Amniotic epithelial cell (primary cell): ENCODE measurements at regions not wholly inside any gene's neighbourhood (a gene's known extent, or its start where the extent isn't known, plus 50 kb on each side); places are given as distances from the start of the nearest gene placed in this dataset.
"Not testable (repeated sequence)": the region's sequence is repeated elsewhere in the genome, so short reads cannot be mapped to it uniquely, and the experiment has no call there.

ENCODE experiments used
- DNase-seq: peaks from one replicate; pipeline ENCODE4 v3.0.0-alpha.2; 2010; ENCODE audit warnings: low read depth

DNA sequence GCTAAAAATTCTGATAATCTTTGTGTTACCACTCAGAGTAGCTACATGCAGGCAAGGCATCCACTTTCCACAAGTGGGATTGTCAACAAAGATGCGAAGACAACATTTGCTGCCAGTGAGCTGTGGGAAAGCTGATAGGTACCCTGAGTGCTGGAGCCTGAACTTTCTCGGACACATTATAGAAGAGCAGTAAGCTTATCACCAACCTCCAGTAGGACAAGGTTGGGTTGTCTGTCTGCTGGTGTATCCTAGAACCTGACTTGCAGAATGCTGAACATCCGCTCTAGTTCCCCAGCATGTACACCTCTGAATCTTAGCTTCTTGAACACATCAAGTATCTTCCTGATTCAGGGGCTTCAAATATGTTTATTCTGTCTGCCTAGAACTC, 103.8 kb upstream of the PPM1H start:
- DNase-seq, result no peak

DNA sequence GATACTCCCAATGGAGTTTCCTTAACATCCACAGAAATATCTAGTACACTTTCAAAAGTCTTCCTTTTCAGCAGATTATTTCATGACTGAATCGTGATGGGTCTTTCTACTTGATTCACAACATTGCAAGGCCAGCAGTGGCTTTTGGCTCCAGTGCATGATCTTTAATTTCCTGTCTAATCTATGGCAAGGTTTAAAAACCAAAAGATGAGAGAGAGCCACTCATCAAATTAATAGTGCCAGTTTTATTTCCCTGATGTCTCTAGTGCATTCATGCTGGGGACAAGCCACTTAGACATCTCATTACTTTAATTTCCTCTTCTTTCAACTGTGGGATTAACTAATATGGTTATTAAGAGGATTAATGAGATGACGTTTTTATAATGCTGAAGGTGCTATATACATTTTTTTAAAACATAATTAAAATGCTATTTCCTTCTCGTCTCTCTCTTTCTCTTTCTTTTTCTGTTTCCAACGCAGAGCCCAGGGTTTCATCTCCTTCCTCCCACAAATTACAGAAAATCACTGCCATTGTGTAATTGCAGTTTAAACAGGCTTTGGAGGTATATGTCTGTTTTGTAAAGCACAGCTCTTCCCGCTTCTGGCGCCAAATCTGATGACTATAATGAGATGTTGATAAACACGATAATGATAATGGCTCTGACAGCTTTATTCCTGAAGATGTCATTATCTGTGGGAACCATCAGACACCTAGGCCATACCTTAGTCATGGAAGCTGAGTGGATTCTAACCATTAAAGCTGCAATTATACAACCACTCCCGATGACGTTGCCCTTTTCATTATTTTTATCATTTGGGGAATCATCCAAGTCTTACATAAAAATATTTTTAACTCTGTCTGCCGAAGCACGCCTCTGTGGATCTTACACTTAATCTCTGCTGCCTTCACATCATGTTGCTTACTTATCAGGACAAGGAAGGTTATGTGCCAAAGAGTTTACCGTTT, 103.1 kb upstream of the PPM1H start:
- no peak for DNase-seq

DNA sequence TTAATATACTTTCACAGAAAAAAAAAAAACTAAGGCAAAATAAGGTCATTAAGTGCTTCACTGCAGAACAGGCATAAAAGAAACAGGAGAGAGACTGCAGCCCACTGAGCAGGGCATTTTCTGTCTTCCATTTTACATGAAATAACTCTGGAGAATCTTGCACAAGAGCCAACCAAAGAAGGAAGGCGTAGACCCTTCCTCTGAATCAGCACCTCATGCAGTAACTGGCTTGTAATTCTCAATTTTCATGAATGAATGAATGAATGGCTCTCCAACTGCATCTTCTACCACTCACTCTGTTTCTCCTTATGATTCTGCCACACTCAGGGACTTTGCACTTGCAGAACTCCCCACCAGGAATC, 102.0 kb upstream of the PPM1H start:
- no peak for DNase-seq

DNA sequence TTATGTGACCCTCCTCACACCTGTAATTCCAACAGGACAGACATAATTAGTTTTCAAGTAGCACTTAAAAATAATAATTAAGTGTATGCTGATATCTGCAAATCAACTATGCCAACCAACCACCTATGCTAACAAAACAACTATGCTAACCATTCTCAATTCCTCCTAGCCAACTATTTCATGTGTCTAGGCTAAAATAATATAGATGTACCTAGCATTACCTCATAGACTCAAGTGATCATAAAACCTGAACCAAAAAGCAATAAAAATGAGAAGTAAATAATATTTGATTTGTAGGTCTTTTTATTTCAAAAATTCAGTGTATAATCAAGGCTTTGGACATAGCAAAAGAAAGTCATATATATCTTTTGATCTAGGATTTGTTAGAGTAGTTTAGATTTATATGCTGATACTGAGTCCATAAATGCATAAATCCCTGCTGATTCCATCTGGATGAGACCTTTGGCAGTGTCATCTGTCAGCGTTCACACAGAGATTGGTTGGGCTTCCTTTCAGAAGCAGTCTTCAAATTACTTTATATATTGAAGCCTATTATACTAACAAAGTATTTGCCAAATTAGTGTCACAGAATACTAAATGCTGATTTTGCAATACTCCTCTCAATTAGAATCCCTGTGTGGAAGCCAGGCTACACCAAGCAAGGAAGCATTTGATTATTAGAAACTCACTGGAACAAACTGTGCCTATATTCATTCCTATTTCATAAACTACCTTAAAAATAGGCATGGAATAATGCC, 101.4 kb upstream of the PPM1H start:
- no peak for DNase-seq

DNA sequence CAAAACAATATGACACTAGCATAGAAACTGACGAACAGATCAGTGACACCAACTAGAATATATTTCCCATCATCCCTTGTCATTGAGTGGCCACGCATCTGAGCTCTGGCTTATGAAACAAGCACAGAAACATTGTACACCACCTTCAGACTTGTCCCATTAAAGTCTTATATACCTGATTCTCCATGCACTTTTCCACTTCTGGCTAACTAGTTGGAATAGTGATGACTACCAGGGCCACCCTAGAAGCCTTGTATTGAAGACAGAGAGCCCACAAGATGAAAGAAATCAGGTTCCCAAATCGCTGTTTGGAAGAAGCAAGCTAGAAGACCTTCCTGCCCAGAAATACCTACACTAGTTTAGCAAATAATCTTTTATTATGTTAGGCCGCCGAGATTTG, 99.7 kb upstream of the PPM1H start:
- no peak for DNase-seq

DNA sequence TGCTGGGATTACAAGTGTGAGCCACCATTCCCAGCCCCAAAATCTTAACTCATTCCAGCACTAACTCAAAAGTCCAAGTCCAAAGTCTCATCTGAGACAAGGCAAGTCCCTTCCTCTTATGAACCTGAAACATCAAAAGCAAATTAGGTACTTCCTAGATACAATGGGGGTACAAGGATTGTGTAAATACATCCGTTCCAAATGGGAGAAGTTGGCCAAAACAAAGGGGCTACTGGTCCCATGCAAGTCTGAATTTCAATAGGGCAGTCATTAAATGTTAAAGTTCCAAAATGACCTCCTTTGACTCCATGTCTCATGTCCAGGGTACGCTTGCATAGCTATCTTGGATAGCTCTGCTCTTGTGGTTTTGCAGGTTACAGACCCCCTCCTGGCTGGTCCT, 94.7 kb upstream of the PPM1H start:
- no peak for DNase-seq

DNA sequence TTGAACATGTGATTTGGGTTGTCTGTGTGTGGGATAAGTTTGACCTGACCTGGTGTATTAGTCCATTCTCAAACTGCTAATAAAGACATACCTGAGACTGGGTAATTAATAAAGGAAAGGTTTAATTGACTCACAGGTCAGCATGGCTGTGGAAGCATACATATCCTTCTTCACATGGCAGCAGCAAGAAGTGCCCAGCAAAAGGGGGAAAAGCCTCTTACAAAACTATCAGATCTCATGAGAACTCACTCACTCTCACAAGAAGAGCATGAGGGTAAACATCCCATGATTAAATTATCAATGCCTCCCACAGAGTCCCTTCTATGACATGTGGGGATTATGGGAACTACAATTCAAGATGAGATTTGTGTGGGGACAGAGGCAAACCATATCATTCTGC, 94.0 kb upstream of the PPM1H start:
- no peak for DNase-seq

DNA sequence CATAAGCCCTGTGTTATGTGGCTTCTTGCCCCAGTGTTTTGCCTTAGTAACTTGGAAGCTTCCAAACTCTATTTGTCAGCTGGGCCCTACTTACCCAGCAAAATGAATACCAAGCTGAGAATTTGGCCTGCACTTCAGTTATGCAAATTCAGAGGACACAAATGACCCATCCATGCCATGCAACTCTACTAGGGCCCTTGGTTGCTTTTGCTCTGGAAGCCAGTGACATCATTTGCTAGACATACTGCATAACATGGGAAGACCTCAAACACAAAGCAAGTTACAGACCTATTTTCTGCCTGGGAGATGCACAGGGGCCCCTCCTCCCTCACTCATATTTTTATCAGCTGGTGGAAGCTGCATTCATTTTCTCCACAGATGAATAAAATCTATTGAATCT, 90.2 kb upstream of the PPM1H start:
- no peak for DNase-seq

DNA sequence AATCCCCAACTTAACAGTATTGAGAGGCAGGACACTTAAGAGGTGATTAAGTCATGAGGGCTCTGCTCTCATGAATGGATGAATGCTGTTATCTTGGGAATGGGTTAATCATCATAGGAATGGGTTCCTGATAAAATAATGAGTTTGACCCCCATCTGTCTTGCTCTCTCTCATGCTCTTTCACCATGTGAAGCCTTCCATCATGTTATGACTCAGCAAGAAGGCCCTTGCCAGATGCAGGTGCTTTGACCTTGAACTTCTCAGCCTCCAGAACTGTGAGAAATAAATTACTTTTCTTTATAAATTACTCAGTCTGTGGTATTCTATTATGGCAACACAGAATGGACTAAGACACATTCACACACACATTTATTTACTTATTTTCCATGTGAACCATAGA, 89.0 kb upstream of the PPM1H start:
- peak; percentile 51 for DNase-seq

DNA sequence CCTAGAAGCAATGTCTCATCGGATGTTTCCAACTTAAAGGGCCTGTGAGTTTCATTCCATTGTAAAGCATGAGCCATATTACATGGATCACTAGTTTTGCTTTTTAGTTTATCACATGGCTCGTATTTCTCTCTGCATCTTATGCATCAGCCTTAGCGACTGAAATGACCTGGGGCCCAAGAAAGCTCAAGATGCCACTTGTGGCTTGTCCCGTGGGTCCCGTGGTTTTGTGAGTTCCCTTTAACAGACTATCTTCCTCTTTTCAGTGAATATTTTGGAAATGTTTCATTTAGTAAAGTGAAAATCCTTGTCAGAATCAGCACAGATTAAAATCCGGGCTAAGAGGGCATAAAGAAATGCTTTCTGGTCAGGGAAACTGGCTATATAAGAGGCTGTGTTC, 86.2 kb upstream of the PPM1H start:
- DNase-seq, result no peak

DNA sequence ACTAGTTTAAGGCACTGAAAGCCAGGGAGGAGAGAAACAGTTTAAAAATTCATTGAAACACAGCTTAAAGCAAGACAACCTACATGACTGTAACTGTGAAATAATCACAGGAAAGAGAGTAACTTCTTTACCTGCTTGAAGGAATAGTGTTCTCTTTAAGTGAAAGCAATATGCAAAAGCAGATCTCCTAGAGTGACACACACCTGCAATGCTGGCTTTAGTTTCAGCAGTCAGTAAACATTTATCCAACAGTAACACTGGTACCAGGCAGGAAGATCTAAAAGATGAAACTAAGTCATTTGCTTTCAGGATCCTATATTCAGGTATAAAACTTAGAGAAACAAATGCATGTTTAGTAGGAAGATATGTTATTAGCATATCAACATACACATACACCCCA, 85.3 kb upstream of the PPM1H start:
- DNase-seq, result no peak

DNA sequence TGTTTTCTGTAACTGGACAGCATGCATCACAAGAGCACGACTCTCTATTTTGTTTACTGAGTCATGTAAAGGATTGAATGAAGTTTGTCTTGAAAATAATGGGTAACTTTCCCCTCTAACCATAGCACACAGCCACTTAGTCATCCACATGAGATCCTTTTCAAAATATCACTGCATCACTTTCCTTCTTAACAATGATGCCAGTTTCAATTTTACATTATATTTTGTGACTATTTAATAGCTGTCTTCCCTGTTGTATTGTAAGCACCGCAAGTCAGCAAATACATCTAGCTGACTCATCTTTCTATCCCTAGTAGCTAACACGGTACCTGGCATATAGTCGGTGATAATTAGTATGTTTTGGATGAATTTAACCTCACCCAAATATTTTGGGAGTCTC, 83.3 kb upstream of the PPM1H start:
- no peak for DNase-seq

DNA sequence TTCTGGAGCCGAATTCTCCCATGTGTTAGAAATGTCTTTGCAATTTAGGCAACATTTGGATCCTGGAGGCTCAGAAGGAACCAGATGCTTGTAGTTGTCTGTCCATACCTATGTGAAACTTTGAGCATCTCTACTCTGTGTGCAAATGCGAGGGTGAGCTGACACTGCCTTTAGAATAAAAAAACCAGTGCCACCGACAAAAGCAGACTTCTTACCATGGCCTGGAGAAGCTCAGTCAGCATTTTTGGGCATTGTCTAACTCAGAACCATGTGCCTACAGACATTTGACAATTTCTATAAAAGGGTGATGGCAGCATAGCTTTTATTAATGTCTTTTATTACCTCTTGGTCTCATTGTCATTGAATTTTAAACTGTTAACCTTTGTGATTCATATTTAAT, 78.4 kb upstream of the PPM1H start:
- no peak for DNase-seq

DNA sequence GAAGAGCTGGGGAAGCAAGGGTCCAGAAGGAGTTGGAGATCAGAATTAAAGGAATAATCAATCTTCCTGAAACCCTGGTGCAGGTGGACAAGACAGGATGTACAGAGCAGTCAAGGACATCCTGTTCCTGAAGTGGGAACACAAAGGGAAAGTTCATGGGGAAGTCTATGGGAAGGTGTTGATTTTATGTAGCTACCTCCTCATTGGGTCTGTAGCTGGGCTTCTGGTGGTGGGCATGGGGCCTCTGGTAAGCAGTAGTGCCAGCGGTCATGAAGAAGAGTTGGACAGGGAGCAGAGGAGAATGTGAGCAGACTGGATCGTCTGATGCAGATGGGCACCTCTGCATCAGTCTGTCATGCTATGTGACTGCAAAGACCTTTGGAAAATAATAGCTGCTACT, 75.7 kb upstream of the PPM1H start:
- no peak for DNase-seq

DNA sequence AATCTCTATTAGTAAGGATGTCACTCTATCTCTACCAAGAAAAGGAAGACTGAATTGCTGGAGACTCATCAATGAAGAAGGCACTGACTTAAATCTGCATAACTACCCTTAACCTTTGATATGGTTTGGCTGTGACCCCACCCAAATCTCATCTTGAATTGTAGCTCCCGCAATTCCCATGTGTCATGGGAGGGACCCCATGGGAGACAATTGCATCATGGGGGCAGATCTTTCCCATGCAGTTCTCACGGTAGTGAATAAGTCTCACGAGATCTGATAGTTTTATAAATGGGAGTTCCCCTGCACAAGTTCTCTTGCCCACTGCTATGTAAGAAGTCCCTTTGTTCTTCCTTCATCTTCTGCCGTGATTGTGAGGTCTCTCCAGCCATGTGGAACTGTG, 73.4 kb upstream of the PPM1H start:
- DNase-seq, result no peak

DNA sequence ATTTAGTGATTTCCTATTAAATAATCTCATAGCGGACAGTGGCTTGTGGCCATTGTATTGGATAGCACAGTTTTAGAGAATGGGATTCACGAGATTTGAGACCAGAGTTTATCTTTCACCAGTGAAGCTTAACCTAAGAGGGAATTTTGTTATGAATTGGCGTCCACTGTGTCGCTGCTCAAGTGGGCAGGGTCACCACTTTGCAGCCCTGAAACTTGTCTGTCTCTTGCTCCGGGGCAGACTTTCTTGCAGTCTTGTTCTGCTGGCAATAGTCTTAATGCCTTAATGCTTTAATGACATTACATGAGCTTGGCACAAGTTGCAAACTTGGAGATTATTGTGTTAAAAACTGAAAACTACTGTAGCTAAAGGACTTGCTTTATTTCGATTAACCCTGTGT, 72.8 kb upstream of the PPM1H start:
- no peak for DNase-seq

DNA sequence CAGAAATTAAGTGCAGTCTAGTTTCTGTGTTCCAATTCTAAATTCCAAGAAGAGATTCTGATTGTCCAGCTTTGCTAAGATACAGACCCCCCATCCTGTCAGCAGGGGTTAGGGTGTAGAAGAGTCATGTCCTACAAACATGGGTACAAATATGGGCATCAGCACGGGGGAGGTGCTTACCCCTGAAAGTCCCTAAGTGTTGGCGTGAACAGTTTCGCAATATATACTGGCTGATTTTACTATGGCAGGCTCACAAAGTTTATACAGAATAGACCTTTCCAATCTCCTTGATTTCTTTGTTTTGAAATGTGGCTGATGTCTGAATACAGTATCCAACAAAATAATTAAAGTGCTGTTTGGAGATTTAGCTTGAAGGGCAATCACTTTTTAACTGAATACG, 71.6 kb upstream of the PPM1H start:
- DNase-seq, result no peak

DNA sequence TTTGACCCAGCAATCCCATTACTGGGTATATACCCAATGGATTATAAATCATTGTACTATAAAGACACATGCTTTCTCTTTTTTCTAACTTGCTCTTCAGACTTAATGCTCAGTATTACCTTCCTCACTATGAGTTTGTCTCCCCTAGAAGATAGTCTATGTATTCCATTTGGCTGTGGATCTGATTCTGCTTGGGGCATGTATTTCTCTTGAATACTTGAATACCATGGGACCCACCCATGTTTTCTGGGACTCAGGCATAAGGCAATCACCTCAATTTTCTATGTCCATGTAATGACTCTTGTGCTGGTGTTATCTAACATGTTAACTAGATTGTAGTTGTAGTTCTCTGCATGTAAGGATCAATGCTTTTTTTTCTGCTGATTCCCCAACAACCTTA, 70.4 kb upstream of the PPM1H start:
- DNase-seq, result no peak

DNA sequence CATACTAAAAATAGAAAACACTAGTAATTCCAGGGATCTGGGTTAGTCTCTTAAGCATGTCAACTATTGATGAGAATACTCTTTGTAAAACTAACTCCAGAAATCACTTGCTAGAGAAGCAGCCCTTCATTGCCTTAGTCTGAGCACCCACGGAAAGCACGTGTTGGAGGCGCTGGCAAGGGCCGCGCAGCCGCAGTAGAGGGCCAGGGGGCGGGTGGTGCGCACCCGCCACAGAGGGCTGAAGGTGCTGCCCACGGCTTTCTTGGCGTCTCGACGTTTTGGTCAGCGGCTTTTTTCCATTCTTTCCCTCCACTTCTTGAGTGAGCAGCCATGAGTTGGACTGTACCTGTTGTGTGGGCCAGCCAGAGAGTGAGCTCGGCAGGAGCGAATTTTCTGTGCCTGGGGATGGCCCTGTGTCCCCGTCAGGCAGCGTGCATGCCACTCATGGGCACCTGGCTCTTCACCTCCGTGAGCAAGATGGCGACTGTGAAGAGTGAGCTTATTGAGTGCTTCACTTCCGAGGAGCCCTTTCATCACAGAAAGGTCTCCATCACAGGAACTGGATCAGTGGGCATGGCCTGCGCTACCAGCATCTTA, 68.4 kb upstream of the PPM1H start:
- no peak for DNase-seq

DNA sequence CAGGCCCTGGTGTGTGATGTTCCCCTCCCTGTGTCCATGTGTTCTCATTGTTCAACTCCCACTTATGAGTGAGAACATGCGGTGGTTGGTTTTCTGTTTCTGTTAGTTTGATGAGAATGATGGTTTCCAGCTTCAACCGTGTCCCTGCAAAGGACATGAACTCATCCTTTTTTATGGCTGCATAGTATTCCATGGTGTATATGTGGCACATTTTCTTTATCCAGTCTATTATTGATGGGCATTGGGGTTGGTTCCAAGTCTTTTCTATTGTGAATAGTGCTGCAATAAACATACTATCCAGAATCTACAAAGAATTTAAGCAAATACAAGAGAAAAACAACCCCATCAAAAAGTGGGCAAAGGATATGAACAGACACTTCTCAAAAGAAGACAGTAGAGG, 67.1 kb upstream of the PPM1H start:
- not testable (repeated sequence) for DNase-seq

DNA sequence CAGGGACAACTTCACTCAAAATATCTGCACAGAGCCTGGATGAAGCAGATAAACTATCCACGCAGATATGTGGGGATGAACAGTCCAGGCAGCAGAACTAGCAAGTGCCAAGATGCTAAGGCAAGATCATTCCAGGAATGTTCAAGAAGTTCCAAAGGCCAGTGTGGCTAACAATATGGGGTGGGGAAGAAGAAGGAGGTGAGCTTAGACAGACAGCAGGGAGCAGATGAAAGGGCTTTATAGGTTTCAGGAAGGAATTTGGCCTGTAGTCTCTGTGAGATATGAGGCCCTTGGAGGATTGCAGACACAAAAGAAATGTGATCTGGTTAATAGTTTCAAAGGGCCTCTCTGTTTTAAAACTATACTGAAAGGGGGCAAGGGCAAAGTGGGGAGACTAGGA, 63.5 kb upstream of the PPM1H start:
- no peak for DNase-seq

DNA sequence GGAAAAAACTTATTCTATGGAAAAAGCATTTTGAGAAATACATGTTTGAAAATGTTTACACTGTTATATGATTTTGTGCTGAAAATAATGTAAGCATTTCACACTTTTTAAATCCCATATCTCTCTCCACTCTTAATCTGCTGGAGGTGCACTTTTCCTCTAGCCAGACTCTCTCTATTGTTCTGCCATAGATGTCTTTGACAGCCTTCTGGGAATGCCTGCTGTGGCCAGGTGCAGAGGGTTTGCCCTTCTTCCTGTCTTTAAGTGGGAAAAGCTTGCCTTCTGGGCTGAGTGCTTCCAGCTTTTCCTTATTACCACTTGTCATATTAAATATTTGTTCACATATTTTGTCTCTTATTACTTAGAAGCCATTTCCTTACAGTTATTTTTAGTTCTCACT, 60.1 kb upstream of the PPM1H start:
- no peak for DNase-seq

DNA sequence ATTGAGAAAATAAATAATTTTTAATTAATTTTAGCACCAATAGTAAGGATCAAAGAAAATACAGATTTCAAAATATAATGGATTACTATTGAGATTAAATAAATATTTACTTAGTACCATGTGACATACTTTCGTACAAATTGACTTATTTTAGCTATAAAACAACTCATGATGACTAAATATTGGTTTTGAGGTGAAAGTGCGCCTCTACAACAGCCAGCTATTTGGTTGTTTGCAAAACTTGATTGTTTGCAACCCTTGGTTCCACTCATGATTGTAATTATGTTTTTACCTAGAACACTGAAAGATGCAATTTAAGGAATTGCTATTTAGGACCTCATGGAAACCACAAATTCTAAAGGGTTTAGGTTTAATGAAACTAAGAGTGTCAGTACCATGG, 51.9 kb upstream of the PPM1H start:
- no peak for DNase-seq
